Common myeloid progenitor, CD34-positive (primary cell): ENCODE measurements at regions not wholly inside any gene's neighbourhood (a gene's known extent, or its start where the extent isn't known, plus 50 kb on each side); places are given as distances from the start of the nearest gene placed in this dataset.
"Not testable (repeated sequence)": the region's sequence is repeated elsewhere in the genome, so short reads cannot be mapped to it uniquely, and the experiment has no call there.

ENCODE experiments used
- CTCF ChIA-PET: fragments of 350-600 bp; sonication (Branson Sonifier 250); formaldehyde crosslinking; loops from one replicate; lab custom pipeline; 2021; ENCODE audit warnings: antibody characterized with exemption; lab: Charles Lee
- POLR2A ChIA-PET: fragments of 350-600 bp; sonication (Branson Sonifier 250); formaldehyde crosslinking; loops from one replicate; lab custom pipeline; 2021; ENCODE audit warnings: antibody characterized with exemption; lab: Charles Lee
- DNase-seq, 3 donors: peaks; one replicate each; pipeline versions ENCODE4 v3.0.0 to v3.0.0-alpha.2; 2013
- H3K27ac ChIP-seq, 2 experiments: 1 replicate in 1 of 2; 2 replicates in 1 of 2; pipeline ENCODE4 v1.7.0; 2013; ENCODE audit warnings: inconsistent platforms in 2 of 2, low read length in 2 of 2, mild to moderate bottlenecking in 2 of 2, low read depth in 1 of 2, moderate library complexity in 1 of 2; ENCODE audit not compliant: severe bottlenecking in 2 of 2, insufficient read depth in 1 of 2, poor library complexity in 1 of 2
- H3K27me3 ChIP-seq, 5 experiments: replicated peaks in 2 of 5; 1 replicate in 3 of 5; 2 replicates in 2 of 5; pipeline versions ENCODE4 v1.6.1 to v1.7.0; 2013; ENCODE audit warnings: low read length in 4 of 5, mild to moderate bottlenecking in 2 of 5, moderate library complexity in 2 of 5, inconsistent platforms in 1 of 5; ENCODE audit not compliant: insufficient read depth in 5 of 5, control insufficient read depth in 4 of 5
- H3K36me3 ChIP-seq, 4 experiments: 1 replicate in 2 of 4; 2 replicates in 2 of 4; pipeline versions ENCODE4 v1.6.1 to v1.7.0; 2013; ENCODE audit warnings: low read length in 3 of 4, control low read depth in 1 of 4, mild to moderate bottlenecking in 1 of 4; ENCODE audit not compliant: control insufficient read depth in 4 of 4, insufficient read depth in 4 of 4
- H3K4me1 ChIP-seq, 4 experiments: 1 replicate in 3 of 4; 2 replicates in 1 of 4; pipeline versions ENCODE4 v1.6.1 to v1.7.1; 2013; ENCODE audit warnings: low read length in 3 of 4, mild to moderate bottlenecking in 3 of 4, control low read depth in 1 of 4, inconsistent platforms in 1 of 4, moderate library complexity in 1 of 4; ENCODE audit not compliant: control insufficient read depth in 4 of 4, insufficient read depth in 4 of 4; ENCODE audit errors: control extremely low read depth in 1 of 4
- H3K4me3 ChIP-seq, 7 experiments: 1 replicate in 4 of 7; 2 replicates in 3 of 7; pipeline versions ENCODE4 v1.5.1 to v1.7.0; 2013; ENCODE audit warnings: mild to moderate bottlenecking in 7 of 7, low read length in 6 of 7, moderate library complexity in 6 of 7, inconsistent platforms in 2 of 7, low read depth in 2 of 7, control low read depth in 1 of 7; ENCODE audit not compliant: insufficient read depth in 4 of 7, control insufficient read depth in 1 of 7; ENCODE audit errors: extremely low read depth in 1 of 7
- H3K9me3 ChIP-seq, 5 experiments: 1 replicate in 4 of 5; 2 replicates in 1 of 5; pipeline versions ENCODE4 v1.6.1 to v1.7.1; 2013; ENCODE audit warnings: low read length in 4 of 5, mild to moderate bottlenecking in 2 of 5, inconsistent platforms in 1 of 5, low read depth in 1 of 5, moderate library complexity in 1 of 5; ENCODE audit not compliant: control insufficient read depth in 4 of 5, insufficient read depth in 2 of 5; ENCODE audit errors: control extremely low read depth in 1 of 5
- WGBS: methylation state at CpG from one replicate; pipeline ENCODE4 v1.1.5; 2013; ENCODE audit not compliant: insufficient coverage; 5-methylcytosine and 5-hydroxymethylcytosine counted together

- H3K9me3 ChIP-seq: no peaks in the 10 kb centered on the region
- CTCF ChIA-PET: interaction anchor here (0.8 to 2.2 kb wide), 5 partner anchors 12 to 442 kb away, joined by 3 to 4 read pairs (median 4); no protein-coding TSS in a partner anchor
- no peaks in the 10 kb centered on the region for H3K27me3 ChIP-seq
- H3K4me3 ChIP-seq: peak overlapping the region in 3 of 7 experiments; percentile 0 to 45 (median 11)
- peaks cover 14 to 44% (median 30%) of the 10 kb centered on the region in 4 experiments for H3K4me1 ChIP-seq
- H3K36me3 ChIP-seq: no peaks in the 10 kb centered on the region
- WGBS: 100% methylated on average over 3 of the region's 7 CpGs
- peak in 1 of 3 donors; percentile 30 for DNase-seq
- POLR2A ChIA-PET: no interaction called here
- H3K27ac ChIP-seq: peak overlapping the region; percentile 41 to 85
These were observed 72.5 kb upstream of the UCN3 start for GRCh38 chr10:5292196-5292735.

- H3K36me3 ChIP-seq, H3K4me3 ChIP-seq, H3K9me3 ChIP-seq, H3K27ac ChIP-seq, DNase-seq, POLR2A ChIA-PET, H3K27me3 ChIP-seq: not testable (repeated sequence)
- peaks cover 16 to 47% (median 32%) of the 10 kb centered on the region in 4 experiments for H3K4me1 ChIP-seq
- CTCF ChIA-PET: interaction anchor here (1.3 to 1.6 kb wide), 5 partner anchors 9 to 203 kb away, joined by 3 to 6 read pairs (median 4); no protein-coding TSS in a partner anchor
- WGBS: 100% methylated on average over 2 of the region's 2 CpGs
These were observed 71.8 kb upstream of the UCN3 start for GRCh38 chr10:5292970-5293369.

GRCh38 chr10:5293691-5294550 is 70.8 kb upstream of the UCN3 start:
- Histone ChIP-seq H3K36me3 (no peaks in the 10 kb centered on the region), H3K9me3 (no peaks in the 10 kb centered on the region), H3K4me3 (peak overlapping the region in 3 of 7 experiments; percentile 23 to 28 (median 25)), H3K27ac (no peak overlapping the region), H3K4me1 (peaks cover 18 to 47% (median 32%) of the 10 kb centered on the region in 4 experiments), H3K27me3 (no peaks in the 10 kb centered on the region)
- POLR2A ChIA-PET: no interaction called here
- CTCF ChIA-PET: interaction anchor here (0.7 to 1.6 kb wide), 5 partner anchors 10 to 86 kb away, joined by 3 to 6 read pairs (median 3); no protein-coding TSS in a partner anchor
- DNase-seq: peak; percentile 51 to 77 (median 75)
- WGBS: 54% methylated on average over 13 of the region's 15 CpGs

- DNase-seq: peak in 2 of 3 donors; percentile 24 to 31
- Histone ChIP-seq H3K36me3 (no peaks in the 10 kb centered on the region), H3K4me3 (no peak overlapping the region), H3K9me3 (no peaks in the 10 kb centered on the region), H3K27me3 (no peaks in the 10 kb centered on the region), H3K4me1 (peaks cover 4 to 24% (median 15%) of the 10 kb centered on the region in 4 experiments), H3K27ac (no peak overlapping the region)
- CTCF ChIA-PET: interaction anchor here (1.2 kb wide), 1 partner anchor 198 kb away, joined by 3 read pairs; no protein-coding TSS in a partner anchor
- WGBS: 80% methylated on average over 3 of the region's 3 CpGs
- POLR2A ChIA-PET: no interaction called here
These were observed 67.3 kb upstream of the UCN3 start for GRCh38 chr10:5297466-5297865.

- Histone ChIP-seq H3K4me1 (peaks cover 4 to 23% (median 14%) of the 10 kb centered on the region in 4 experiments), H3K27me3 (no peaks in the 10 kb centered on the region), H3K27ac (no peak overlapping the region), H3K36me3 (no peaks in the 10 kb centered on the region), H3K9me3 (no peaks in the 10 kb centered on the region), H3K4me3 (no peak overlapping the region)
- POLR2A ChIA-PET: no interaction called here
- DNase-seq: no peak
- CTCF ChIA-PET: interaction anchor here (1.2 kb wide), 1 partner anchor 199 kb away, joined by 3 read pairs; no protein-coding TSS in a partner anchor
- 93% methylated on average over 4 of the region's 4 CpGs for WGBS
These were observed 66.8 kb upstream of the UCN3 start for GRCh38 chr10:5297996-5298395.

- ChIA-PET POLR2A (no interaction called here), CTCF (interaction anchor here (1.1 to 2.5 kb wide), 2 partner anchors 10 to 17 kb away, joined by 3 to 7 read pairs; no protein-coding TSS in a partner anchor)
These were observed 64.8 kb upstream of the UCN3 start for GRCh38 chr10:5299950-5300349.

More at GRCh38 chr10:5299950-5300349, 64.8 kb upstream of the UCN3 start:
- H3K9me3 ChIP-seq: peaks cover 0 to 4% (median 0%) of the 10 kb centered on the region in 5 experiments
- DNase-seq: no peak
- H3K27ac ChIP-seq: no peak overlapping the region
- peaks cover 0 to 11% (median 4%) of the 10 kb centered on the region in 4 experiments for H3K4me1 ChIP-seq
- no peak overlapping the region for H3K4me3 ChIP-seq
- 89% methylated on average over 3 of the region's 3 CpGs for whole genome bisulfite sequencing
- no peaks in the 10 kb centered on the region for H3K27me3 ChIP-seq
- H3K36me3 ChIP-seq: no peaks in the 10 kb centered on the region
